ENCODE measurements at regions not wholly inside any gene's neighbourhood (a gene's known extent, or its start where the extent isn't known, plus 50 kb on each side); places are given as distances from the start of the nearest gene placed in this dataset.

DNA sequence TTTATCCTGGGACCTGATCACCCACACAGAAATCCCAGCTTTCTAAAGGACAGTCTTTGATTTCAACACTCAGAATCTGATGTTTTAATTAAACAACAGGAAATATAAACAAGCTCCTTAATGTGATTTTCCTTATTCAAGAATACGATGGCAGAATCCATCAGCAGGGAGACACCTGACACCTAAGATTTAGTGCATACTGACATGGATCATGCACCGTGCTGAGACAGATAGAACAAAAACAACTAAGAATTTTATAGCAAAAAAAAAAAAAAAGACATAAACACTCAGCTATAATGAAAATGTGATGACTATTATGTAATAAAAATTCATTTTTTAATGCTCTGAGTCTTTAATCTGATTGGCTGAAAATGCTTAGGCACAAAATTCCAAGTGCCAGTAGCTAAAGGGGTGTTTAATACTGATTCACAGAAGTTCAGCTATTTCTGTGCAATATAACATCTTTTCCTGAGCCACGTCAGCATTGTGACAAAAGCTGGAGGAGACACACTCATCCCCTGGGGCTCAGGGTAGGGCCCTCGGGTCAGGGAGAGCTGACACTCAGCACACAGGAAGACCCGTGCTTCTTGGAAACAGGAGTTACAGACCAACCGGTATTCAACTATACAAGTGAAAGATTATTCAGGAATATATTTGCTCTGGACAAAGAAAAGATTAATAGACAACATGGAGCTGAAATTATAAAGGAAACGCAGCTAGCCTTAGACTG, 247.4 kb downstream of the FBXO15 start:
- Histone ChIP-seq H3K9me3 (ENCODE audit: control insufficient read depth in 1 of 2, insufficient read depth in 1 of 2, low read depth in 1 of 2, low read length in 2 of 2) (no peaks in the 10 kb centered on the region; a peak in 2 of 4 replicates), H3K27ac (ENCODE audit: low read depth, low read length) (no peak overlapping the region), H4K20me1 (ENCODE audit: insufficient read depth) (no peaks in the 10 kb centered on the region), H3K27me3 (ENCODE audit: insufficient read depth, low read length) (no peaks in the 10 kb centered on the region), H3K9ac (ENCODE audit: low read length) (no peak overlapping the region), H3K4me2 (ENCODE audit: low read length) (no peak overlapping the region), H3K4me3 (replicated peaks in 1 of 2; ENCODE audit: low read depth in 1 of 2, low read length in 2 of 2) (no peak overlapping the region), H2AFZ (ENCODE audit: low read depth, low read length, poor library complexity, severe bottlenecking) (no peak overlapping the region), H3K36me3 (ENCODE audit: control insufficient read depth in 1 of 2, insufficient read depth in 2 of 2, low read length in 2 of 2) (no peaks in the 10 kb centered on the region), H3K9me2 (ENCODE audit: insufficient read depth) (no peaks in the 10 kb centered on the region), H3K4me1 (ENCODE audit: control insufficient read depth in 1 of 2, insufficient read depth in 2 of 2, low read length in 2 of 2) (no peaks in the 10 kb centered on the region), H3K79me2 (ENCODE audit: insufficient read depth, low read length) (no peaks in the 10 kb centered on the region)
- ATAC-seq = no peak
- ChIA-PET CTCF (no interaction called here), RAD21 (ENCODE audit: low non-redundant PET in 1 of 2, low total read pairs in 2 of 2, uncharacterized antibody in 2 of 2, unreplicated experiment in 2 of 2) (no interaction called here), POLR2A (no interaction called here)
- DNase-seq (ENCODE audit: low read depth, low spot score) = no peak
- TF ChIP-seq, protein P1, sequence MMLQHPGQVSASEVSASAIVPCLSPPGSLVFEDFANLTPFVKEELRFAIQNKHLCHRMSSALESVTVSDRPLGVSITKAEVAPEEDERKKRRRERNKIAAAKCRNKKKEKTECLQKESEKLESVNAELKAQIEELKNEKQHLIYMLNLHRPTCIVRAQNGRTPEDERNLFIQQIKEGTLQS (IDR thresholded peaks at IDR 0.05) = no peak
- TF ChIP-seq SIN3A (IDR thresholded peaks at IDR 0.05; ENCODE audit: low read depth) (no peak), YY1 (IDR thresholded peaks at IDR 0.05; ENCODE audit: extremely low read depth, insufficient replicate concordance, low read depth, low read length) (no peak), FOSL1 (IDR thresholded peaks at IDR 0.05; ENCODE audit: low read depth) (no peak), TCF7L2 (IDR thresholded peaks at IDR 0.05; ENCODE audit: borderline replicate concordance, extremely low read depth, insufficient read depth, insufficient read length) (no peak), CEBPB (IDR thresholded peaks at IDR 0.05; ENCODE audit: low read depth) (no peak), ZFX (IDR thresholded peaks at IDR 0.05) (no peak), JUND (IDR thresholded peaks at IDR 0.05) (no peak), EZH2 (IDR thresholded peaks at IDR 0.05) (no peak), REST (IDR thresholded peaks at IDR 0.05; ENCODE audit: low read depth) (no peak), ELF1 (IDR thresholded peaks at IDR 0.05; ENCODE audit: borderline replicate concordance, low read depth) (no peak), EGR1 (IDR thresholded peaks at IDR 0.05; ENCODE audit: low read depth) (no peak), SRF (IDR thresholded peaks at IDR 0.05; ENCODE audit: low read depth) (no peak), CBX3 (IDR thresholded peaks at IDR 0.05; ENCODE audit: low read depth) (no peak), POLR2A (IDR thresholded peaks at IDR 0.05; ENCODE audit: borderline replicate concordance, extremely low read depth, insufficient read depth, insufficient read length) (no peak), ZNF274 (IDR thresholded peaks at IDR 0.05; ENCODE audit: low read depth, low read length) (no peak)
- intact Hi-C loops (cut with micrococcal nuclease) = no loop called here
- no TSS peak for BruUV-seq (replicated peaks)
